Neural cell (in vitro differentiated cells): ENCODE measurements at regions not wholly inside any gene's neighbourhood (a gene's known extent, or its start where the extent isn't known, plus 50 kb on each side); places are given as distances from the start of the nearest gene placed in this dataset.

ENCODE experiments used
- H2AFZ ChIP-seq: fragments of 200-600, 300-800 bp; sonication (generic), shearing (Covaris generic); 2 replicates; pipeline ENCODE4 v1.6.0; 2014; ENCODE audit warnings: low read depth, mild to moderate bottlenecking, antibody characterized with exemption, low read length, moderate library complexity
- H3F3A ChIP-seq: fragments of 200-600 bp; shearing (Covaris generic); 2 replicates; pipeline ENCODE4 v1.6.1; 2016; ENCODE audit warnings: mild to moderate bottlenecking, moderate library complexity, mixed read lengths, antibody characterized with exemption, low read length; ENCODE audit not compliant: insufficient read depth, poor library complexity, severe bottlenecking
- H3K27ac ChIP-seq: fragments of 200-600, 300-800 bp; sonication (generic), shearing (Covaris generic); 2 replicates; pipeline ENCODE4 v1.5.1; 2014; ENCODE audit warnings: mild to moderate bottlenecking, low read length, moderate library complexity
- H3K27me3 ChIP-seq: fragments of 300-800, 200-600 bp; sonication (generic), shearing (Covaris generic); 2 replicates; pipeline ENCODE4 v1.6.0; 2014; ENCODE audit warnings: mild to moderate bottlenecking, low read depth, low read length, moderate library complexity; ENCODE audit not compliant: insufficient read depth
- H3K36me3 ChIP-seq: fragments of 300-800, 200-600 bp; sonication (generic), shearing (Covaris generic); 2 replicates; pipeline ENCODE4 v1.5.1; 2014; ENCODE audit warnings: mild to moderate bottlenecking, antibody characterized with exemption, low read length, moderate library complexity; ENCODE audit not compliant: insufficient read depth
- H3K4me2 ChIP-seq: fragments of 300-800, 200-600 bp; sonication (generic), shearing (Covaris generic); 2 replicates; pipeline ENCODE4 v1.6.0; 2014; ENCODE audit warnings: mild to moderate bottlenecking, low read length
- H3K4me3 ChIP-seq: fragments of 300-800, 200-600 bp; sonication (generic), shearing (Covaris generic); 2 replicates; pipeline ENCODE4 v1.5.1; 2014; ENCODE audit warnings: mild to moderate bottlenecking, low read length, moderate library complexity
- H3K79me2 ChIP-seq: fragments of 200-600 bp; shearing (Covaris generic); replicated peaks from 2 replicates; pipeline ENCODE4 v1.6.0; 2014; ENCODE audit warnings: mild to moderate bottlenecking, low read length, moderate library complexity; ENCODE audit not compliant: insufficient read depth
- H3K9ac ChIP-seq: fragments of 300-800, 200-600 bp; sonication (generic), shearing (Covaris generic); 2 replicates; pipeline ENCODE4 v1.6.1; 2016; ENCODE audit warnings: mild to moderate bottlenecking, low read length, mixed read lengths
- H3K9me2 ChIP-seq: fragments of 200-600 bp; shearing (Covaris generic); 2 replicates; pipeline ENCODE4 v1.6.1; 2016; ENCODE audit warnings: mild to moderate bottlenecking, low read length, mixed read lengths; ENCODE audit not compliant: insufficient read depth
- H3K9me3 ChIP-seq: fragments of 200-600, 300-800 bp; sonication (generic), shearing (Covaris generic); 2 replicates; pipeline ENCODE4 v1.6.1; 2016; ENCODE audit warnings: mild to moderate bottlenecking, mixed run types, low read length, moderate library complexity, mixed read lengths
- H4K20me1 ChIP-seq: fragments of 200-600 bp; shearing (Covaris generic); 2 replicates; pipeline ENCODE4 v1.6.1; 2016; ENCODE audit warnings: mild to moderate bottlenecking, mixed run types; ENCODE audit not compliant: insufficient read depth
- CTCF ChIP-seq: fragments of 450-650 bp; IDR thresholded peaks from 2 replicates; pipeline ENCODE4 v1.5.1; 2014; ENCODE audit warnings: antibody characterized with exemption, mild to moderate bottlenecking, moderate library complexity; ENCODE audit not compliant: poor library complexity, severe bottlenecking
- EP300 ChIP-seq: fragments of 450-650 bp; conservative IDR thresholded peaks from 2 replicates; pipeline ENCODE4 v1.6.1; 2014; ENCODE audit warnings: antibody characterized with exemption, mild to moderate bottlenecking, moderate library complexity; ENCODE audit not compliant: poor library complexity, severe bottlenecking
- EZH2 ChIP-seq: fragments of 200-600, 300-800 bp; shearing (Covaris generic), sonication (generic); IDR thresholded peaks from 2 replicates; pipeline ENCODE4 v1.6.1; 2014; ENCODE audit warnings: antibody characterized with exemption, low read length, borderline replicate concordance, mild to moderate bottlenecking; ENCODE audit not compliant: insufficient read depth, poor library complexity, severe bottlenecking
- MXI1 ChIP-seq: fragments of 450-650 bp; conservative IDR thresholded peaks from 2 replicates; pipeline ENCODE4 v1.6.1; 2014; ENCODE audit warnings: antibody characterized with exemption, mild to moderate bottlenecking; ENCODE audit not compliant: poor library complexity, severe bottlenecking
- POLR2AphosphoS5 ChIP-seq: IDR thresholded peaks from 2 replicates; pipeline ENCODE4 v1.6.1; 2012
- RAD21 ChIP-seq: fragments of 450-650 bp; conservative IDR thresholded peaks from 2 replicates; pipeline ENCODE4 v1.6.1; 2014; ENCODE audit warnings: antibody characterized with exemption, mild to moderate bottlenecking, moderate library complexity
- REST ChIP-seq: IDR thresholded peaks from 2 replicates; pipeline ENCODE4 v1.6.1; 2012; ENCODE audit warnings: borderline replicate concordance
- SMC3 ChIP-seq: fragments of 450-650 bp; conservative IDR thresholded peaks from 2 replicates; pipeline ENCODE4 v1.6.1; 2014; ENCODE audit warnings: antibody characterized with exemption, mild to moderate bottlenecking, moderate library complexity; ENCODE audit not compliant: poor library complexity
- TAF1 ChIP-seq: IDR thresholded peaks from 2 replicates; pipeline ENCODE4 v1.6.1; 2012; ENCODE audit warnings: low read depth

- TF ChIP-seq REST (no peak), MXI1 (no peak), EZH2 (no peak)
- no peaks in the 10 kb centered on the region for H4K20me1 ChIP-seq
- no peaks in the 10 kb centered on the region for H3K79me2 ChIP-seq
- H3K9ac ChIP-seq, result no peak overlapping the region
- no peaks in the 10 kb centered on the region for H3K36me3 ChIP-seq
- H3K9me2 ChIP-seq, result no peaks in the 10 kb centered on the region
- no peaks in the 10 kb centered on the region for H3K27me3 ChIP-seq
- H3K4me2 ChIP-seq, result no peak overlapping the region
- H2AFZ ChIP-seq, result no peak overlapping the region
- no peak overlapping the region for H3K27ac ChIP-seq
- H3K9me3 ChIP-seq, result no peaks in the 10 kb centered on the region
- H3F3A ChIP-seq, result no peaks in the 10 kb centered on the region
- no peak overlapping the region for H3K4me3 ChIP-seq
Measured at GRCh38 chr2:13884291-13884976, 748.1 kb upstream of the LRATD1 start.

- no peaks in the 10 kb centered on the region for H3K79me2 ChIP-seq
- H3K27me3 ChIP-seq, result no peaks in the 10 kb centered on the region
- H3K9me3 ChIP-seq, result no peaks in the 10 kb centered on the region
- H3K9me2 ChIP-seq, result no peaks in the 10 kb centered on the region
- no peak overlapping the region for H2AFZ ChIP-seq
- no peaks in the 10 kb centered on the region for H3K36me3 ChIP-seq
- no peak overlapping the region for H3K9ac ChIP-seq
- no peak overlapping the region for H3K4me2 ChIP-seq
- no peak for TF ChIP-seq EP300
- TF ChIP-seq MXI1, result no peak
- TF ChIP-seq POLR2AphosphoS5, result no peak
- no peak for TF ChIP-seq TAF1
- TF ChIP-seq CTCF, result no peak
- TF ChIP-seq RAD21, result no peak
- TF ChIP-seq EZH2, result no peak
- H3K4me3 ChIP-seq, result no peak overlapping the region
- H4K20me1 ChIP-seq, result no peaks in the 10 kb centered on the region
- no peaks in the 10 kb centered on the region for H3F3A ChIP-seq
- H3K27ac ChIP-seq, result no peak overlapping the region
Measured at GRCh38 chr2:13901526-13901925, 731.0 kb upstream of the LRATD1 start.

DNA sequence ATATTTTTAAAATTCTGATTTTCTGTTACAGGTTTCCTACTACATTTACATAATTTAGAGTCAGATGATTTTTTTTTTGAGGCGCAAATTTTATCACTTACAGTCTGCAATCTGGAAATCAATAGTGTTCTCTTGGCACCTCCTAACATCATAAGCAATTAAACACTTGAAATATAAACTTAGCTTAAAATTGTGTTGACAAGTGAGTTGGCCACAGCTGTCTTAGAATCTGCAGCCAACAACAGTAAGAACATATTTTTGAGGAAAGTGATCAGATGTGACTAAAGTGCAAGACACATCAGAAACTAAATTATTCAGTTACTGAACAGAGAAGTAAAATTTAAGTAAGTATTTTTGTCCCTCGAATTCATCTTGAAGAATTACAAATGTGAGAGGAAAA lies 726.7 kb upstream of the LRATD1 start:
- H3K79me2 ChIP-seq, result no peaks in the 10 kb centered on the region
- H3K9ac ChIP-seq, result no peak overlapping the region
- H3K9me3 ChIP-seq, result no peaks in the 10 kb centered on the region
- H3K4me2 ChIP-seq, result no peak overlapping the region
- no peaks in the 10 kb centered on the region for H3F3A ChIP-seq
- H4K20me1 ChIP-seq, result no peaks in the 10 kb centered on the region
- no peak for TF ChIP-seq RAD21
- no peak for TF ChIP-seq EZH2
- no peak for TF ChIP-seq TAF1
- TF ChIP-seq EP300, result no peak
- no peak for TF ChIP-seq CTCF
- TF ChIP-seq POLR2AphosphoS5, result no peak
- TF ChIP-seq SMC3, result no peak
- no peak for TF ChIP-seq MXI1
- TF ChIP-seq REST, result no peak
- H3K27me3 ChIP-seq, result no peaks in the 10 kb centered on the region
- H3K4me3 ChIP-seq, result no peak overlapping the region
- H3K36me3 ChIP-seq, result no peaks in the 10 kb centered on the region
- H3K27ac ChIP-seq, result no peak overlapping the region
- no peak overlapping the region for H2AFZ ChIP-seq
- H3K9me2 ChIP-seq, result no peaks in the 10 kb centered on the region
